ENCODE measurements at regions not wholly inside any gene's neighbourhood (a gene's known extent, or its start where the extent isn't known, plus 50 kb on each side); places are given as distances from the start of the nearest gene placed in this dataset.

- TF ChIP-seq CTCF (IDR thresholded peaks at IDR 0.05; ENCODE audit: insufficient read depth, low read depth, low read length) (no peak), EZH2 (IDR thresholded peaks at IDR 0.05; ENCODE audit: insufficient read depth, low read length) (no peak)
These were observed 226.7 kb downstream of the SNRPN start for GRCh38 chr15:25181293-25182097.

Data from astrocyte (in vitro differentiated cells and primary cell).